HUES64 (cell line): ENCODE measurements at regions not wholly inside any gene's neighbourhood (a gene's known extent, or its start where the extent isn't known, plus 50 kb on each side); places are given as distances from the start of the nearest gene placed in this dataset.

Source experiments
- H3K27ac ChIP-seq: 2 replicates; pipeline ENCODE4 v1.7.0; 2013; ENCODE audit warnings: low read depth, low read length, inconsistent platforms
- H3K27me3 ChIP-seq: 2 replicates; pipeline ENCODE4 v1.6.1; 2013; ENCODE audit warnings: mild to moderate bottlenecking, low read length; ENCODE audit not compliant: insufficient read depth
- H3K36me3 ChIP-seq: 2 replicates; pipeline ENCODE4 v1.6.1; 2013; ENCODE audit warnings: mild to moderate bottlenecking, low read length; ENCODE audit not compliant: insufficient read depth
- H3K4me1 ChIP-seq: 2 replicates; pipeline ENCODE4 v1.6.1; 2013; ENCODE audit warnings: mild to moderate bottlenecking, low read length, moderate library complexity; ENCODE audit not compliant: insufficient read depth
- H3K4me3 ChIP-seq: 2 replicates; pipeline ENCODE4 v1.5.1; 2013; ENCODE audit warnings: mild to moderate bottlenecking, low read length, moderate library complexity
- H3K9ac ChIP-seq: 2 replicates; pipeline ENCODE4 v1.6.1; 2013; ENCODE audit warnings: mild to moderate bottlenecking, low read depth, low read length
- H3K9me3 ChIP-seq: 2 replicates; pipeline ENCODE4 v1.6.1; 2013; ENCODE audit warnings: low read depth, low read length; ENCODE audit not compliant: insufficient read depth
- WGBS: fragments of 150-250, 120-280 bp; methylation state at CpG from one replicate; pipeline ENCODE4 v1.1.7; 2013; ENCODE audit warnings: missing lambda C conversion rate; 5-methylcytosine and 5-hydroxymethylcytosine counted together

- Histone ChIP-seq H3K27me3 (no peaks in the 10 kb centered on the region), H3K9ac (no peak overlapping the region), H3K4me1 (no peaks in the 10 kb centered on the region), H3K9me3 (no peaks in the 10 kb centered on the region), H3K27ac (no peak overlapping the region), H3K4me3 (no peak overlapping the region), H3K36me3 (no peaks in the 10 kb centered on the region)
- WGBS = 85% methylated on average over 2 of the region's 2 CpGs
Observed at GRCh38 chr13:68481130-68481529, 1251.0 kb upstream of the PCDH9 start.

GRCh38 chr13:68473834-68474326, 1243.7 kb upstream of the PCDH9 start:
- H3K4me3 ChIP-seq = no peak overlapping the region
- no peak overlapping the region for H3K9ac ChIP-seq
- H3K27ac ChIP-seq = no peak overlapping the region
- WGBS = 100% methylated on average over 1 of the region's 1 CpG
- H3K27me3 ChIP-seq = no peaks in the 10 kb centered on the region
- no peaks in the 10 kb centered on the region for H3K9me3 ChIP-seq
- no peaks in the 10 kb centered on the region for H3K4me1 ChIP-seq
- no peaks in the 10 kb centered on the region for H3K36me3 ChIP-seq

- Histone ChIP-seq H3K27ac (no peak overlapping the region), H3K4me3 (no peak overlapping the region), H3K27me3 (no peaks in the 10 kb centered on the region), H3K36me3 (no peaks in the 10 kb centered on the region), H3K4me1 (no peaks in the 10 kb centered on the region), H3K9me3 (no peaks in the 10 kb centered on the region), H3K9ac (no peak overlapping the region)
- 84% methylated on average over 4 of the region's 4 CpGs for WGBS
Observed at GRCh38 chr13:68467160-68467559, 1237.0 kb upstream of the PCDH9 start.

GRCh38 chr13:68440874-68441273, 1210.7 kb upstream of the PCDH9 start:
- Histone ChIP-seq H3K4me1 (no peaks in the 10 kb centered on the region), H3K36me3 (no peaks in the 10 kb centered on the region), H3K27me3 (no peaks in the 10 kb centered on the region), H3K9ac (no peak overlapping the region), H3K4me3 (no peak overlapping the region), H3K27ac (no peak overlapping the region), H3K9me3 (no peaks in the 10 kb centered on the region)

GRCh38 chr13:68439817-68440216, 1209.7 kb upstream of the PCDH9 start:
- H3K9ac ChIP-seq = no peak overlapping the region
- no CpG with 5 or more reads among the region's 1 CpG for WGBS
- no peaks in the 10 kb centered on the region for H3K9me3 ChIP-seq
- no peaks in the 10 kb centered on the region for H3K27me3 ChIP-seq
- H3K4me1 ChIP-seq = no peaks in the 10 kb centered on the region
- no peaks in the 10 kb centered on the region for H3K36me3 ChIP-seq
- no peak overlapping the region for H3K27ac ChIP-seq
- H3K4me3 ChIP-seq = no peak overlapping the region

GRCh38 chr13:68428292-68428691, 1198.2 kb upstream of the PCDH9 start:
- Histone ChIP-seq H3K9ac (no peak overlapping the region), H3K4me3 (no peak overlapping the region), H3K27me3 (no peaks in the 10 kb centered on the region), H3K36me3 (no peaks in the 10 kb centered on the region), H3K9me3 (no peaks in the 10 kb centered on the region), H3K27ac (no peak overlapping the region), H3K4me1 (no peaks in the 10 kb centered on the region)
- WGBS = 93% methylated on average over 4 of the region's 4 CpGs

GRCh38 chr13:68417801-68418200, 1187.7 kb upstream of the PCDH9 start:
- Histone ChIP-seq H3K27ac (no peak overlapping the region), H3K9me3 (no peaks in the 10 kb centered on the region), H3K27me3 (no peaks in the 10 kb centered on the region), H3K4me3 (no peak overlapping the region), H3K4me1 (no peaks in the 10 kb centered on the region), H3K9ac (no peak overlapping the region), H3K36me3 (no peaks in the 10 kb centered on the region)
- 89% methylated on average over 3 of the region's 3 CpGs for WGBS

- peaks cover 11% of the 10 kb centered on the region; the same call in 1 of the 2 replicates for H3K9me3 ChIP-seq
- WGBS = no CpG with 5 or more reads among the region's 1 CpG
Observed at GRCh38 chr13:68410007-68410406, 1179.9 kb upstream of the PCDH9 start.

GRCh38 chr13:68390987-68391386, 1160.9 kb upstream of the PCDH9 start:
- Histone ChIP-seq H3K9me3 (no peaks in the 10 kb centered on the region), H3K4me3 (no peak overlapping the region), H3K4me1 (no peaks in the 10 kb centered on the region), H3K9ac (no peak overlapping the region), H3K27me3 (no peaks in the 10 kb centered on the region), H3K36me3 (no peaks in the 10 kb centered on the region), H3K27ac (no peak overlapping the region)
- WGBS = 94% methylated on average over 2 of the region's 5 CpGs

More at GRCh38 chr13:68410007-68410406, 1179.9 kb upstream of the PCDH9 start:
- Histone ChIP-seq H3K27me3 (no peaks in the 10 kb centered on the region), H3K4me3 (no peak overlapping the region), H3K4me1 (no peaks in the 10 kb centered on the region), H3K36me3 (no peaks in the 10 kb centered on the region), H3K9ac (no peak overlapping the region), H3K27ac (no peak overlapping the region)

GRCh38 chr13:68386808-68387207, 1156.7 kb upstream of the PCDH9 start:
- 97% methylated on average over 3 of the region's 3 CpGs for WGBS
- H3K9ac ChIP-seq = no peak overlapping the region
- no peak overlapping the region for H3K27ac ChIP-seq
- H3K4me1 ChIP-seq = no peaks in the 10 kb centered on the region
- no peaks in the 10 kb centered on the region for H3K9me3 ChIP-seq
- H3K4me3 ChIP-seq = no peak overlapping the region
- H3K36me3 ChIP-seq = no peaks in the 10 kb centered on the region
- no peaks in the 10 kb centered on the region for H3K27me3 ChIP-seq

GRCh38 chr13:68380041-68380973, 1150.2 kb upstream of the PCDH9 start:
- Histone ChIP-seq H3K4me1 (no peaks in the 10 kb centered on the region), H3K4me3 (no peak overlapping the region), H3K9ac (no peak overlapping the region), H3K27ac (no peak overlapping the region), H3K36me3 (no peaks in the 10 kb centered on the region), H3K27me3 (no peaks in the 10 kb centered on the region), H3K9me3 (no peaks in the 10 kb centered on the region)
- WGBS = 84% methylated on average over 5 of the region's 6 CpGs
